Mucosa of descending colon (tissue), 3 donors: ENCODE measurements at regions not wholly inside any gene's neighbourhood (a gene's known extent, or its start where the extent isn't known, plus 50 kb on each side); places are given as distances from the start of the nearest gene placed in this dataset.

Source experiments
- ATAC-seq: fragments of 200-7000 bp; cut with Tn5 transposase; one replicate; pipeline ENCODE4 v1.9.1; 2020; ENCODE audit warnings: mild to moderate bottlenecking, moderate library complexity
- DNase-seq, 3 donors: peaks; one replicate each; pipeline ENCODE4 v3.0.0-alpha.2; 2020
- H3K36me3 ChIP-seq: fragments of 200-600 bp; one replicate; pipeline ENCODE4 v1.8.0; 2021; ENCODE audit warnings: low read depth, mild to moderate bottlenecking
- H3K4me1 ChIP-seq: fragments of 200-600 bp; one replicate; pipeline ENCODE4 v1.8.0; 2021; ENCODE audit warnings: low read depth, mild to moderate bottlenecking
- H3K4me3 ChIP-seq: fragments of 200-600 bp; one replicate; pipeline ENCODE4 v1.8.0; 2021; ENCODE audit warnings: mild to moderate bottlenecking
- H3K9me3 ChIP-seq: fragments of 200-600 bp; one replicate; pipeline ENCODE4 v1.8.0; 2021; ENCODE audit warnings: mild to moderate bottlenecking
- intact Hi-C, 2 donors: fragments of 100-400 bp; cut with DNase I in 1 of 2; cut with micrococcal nuclease in 1 of 2; formaldehyde crosslinking; loops; one replicate each; pipeline versions ENCODE4 v1.11.0 to v1.11.1; 2022; cut with DNase I, micrococcal nuclease
- TF ChIP-seq, protein P1 (sequence below): fragments of 200-600 bp; IDR thresholded peaks from one replicate; pipeline ENCODE4 v1.8.0; 2022; ENCODE audit warnings: antibody characterized with exemption, mild to moderate bottlenecking
- donor health status: DM: no; HTN: no; CAD: no; lungs with moderate emphysema.
- donor health status: DM: no; HTN: no; CAD: no.
- donor health status: DM: no; HTN: yes; CAD: no.

DNA sequence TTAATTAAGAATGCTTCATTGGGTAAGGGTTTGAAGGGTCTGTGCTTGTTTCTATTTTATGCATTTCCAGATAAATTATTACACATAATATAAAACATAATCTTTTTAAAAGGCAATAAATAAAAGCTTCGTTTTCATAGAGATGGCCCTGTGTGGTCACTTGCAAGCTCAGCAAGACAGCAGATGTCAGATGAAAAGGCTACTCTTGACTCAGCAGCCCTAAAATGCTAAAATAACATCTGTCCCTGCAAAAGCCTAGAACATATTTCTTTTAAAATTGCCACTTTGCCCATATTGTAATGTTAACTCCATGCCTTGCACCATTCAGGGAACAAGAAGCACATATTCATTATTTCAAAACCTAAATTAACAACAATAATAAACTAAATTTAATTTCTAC is 349.4 kb downstream of the CNTN3 start:
- intact Hi-C loops = no loop called here
- no peaks in the 10 kb centered on the region for H3K4me1 ChIP-seq
- H3K4me3 ChIP-seq = no peak overlapping the region
- H3K9me3 ChIP-seq = no peaks in the 10 kb centered on the region
- no peaks in the 10 kb centered on the region for H3K36me3 ChIP-seq
- ATAC-seq (no peak), DNase-seq (no peak)
- TF ChIP-seq, protein P1, sequence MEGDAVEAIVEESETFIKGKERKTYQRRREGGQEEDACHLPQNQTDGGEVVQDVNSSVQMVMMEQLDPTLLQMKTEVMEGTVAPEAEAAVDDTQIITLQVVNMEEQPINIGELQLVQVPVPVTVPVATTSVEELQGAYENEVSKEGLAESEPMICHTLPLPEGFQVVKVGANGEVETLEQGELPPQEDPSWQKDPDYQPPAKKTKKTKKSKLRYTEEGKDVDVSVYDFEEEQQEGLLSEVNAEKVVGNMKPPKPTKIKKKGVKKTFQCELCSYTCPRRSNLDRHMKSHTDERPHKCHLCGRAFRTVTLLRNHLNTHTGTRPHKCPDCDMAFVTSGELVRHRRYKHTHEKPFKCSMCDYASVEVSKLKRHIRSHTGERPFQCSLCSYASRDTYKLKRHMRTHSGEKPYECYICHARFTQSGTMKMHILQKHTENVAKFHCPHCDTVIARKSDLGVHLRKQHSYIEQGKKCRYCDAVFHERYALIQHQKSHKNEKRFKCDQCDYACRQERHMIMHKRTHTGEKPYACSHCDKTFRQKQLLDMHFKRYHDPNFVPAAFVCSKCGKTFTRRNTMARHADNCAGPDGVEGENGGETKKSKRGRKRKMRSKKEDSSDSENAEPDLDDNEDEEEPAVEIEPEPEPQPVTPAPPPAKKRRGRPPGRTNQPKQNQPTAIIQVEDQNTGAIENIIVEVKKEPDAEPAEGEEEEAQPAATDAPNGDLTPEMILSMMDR = no peak

DNA sequence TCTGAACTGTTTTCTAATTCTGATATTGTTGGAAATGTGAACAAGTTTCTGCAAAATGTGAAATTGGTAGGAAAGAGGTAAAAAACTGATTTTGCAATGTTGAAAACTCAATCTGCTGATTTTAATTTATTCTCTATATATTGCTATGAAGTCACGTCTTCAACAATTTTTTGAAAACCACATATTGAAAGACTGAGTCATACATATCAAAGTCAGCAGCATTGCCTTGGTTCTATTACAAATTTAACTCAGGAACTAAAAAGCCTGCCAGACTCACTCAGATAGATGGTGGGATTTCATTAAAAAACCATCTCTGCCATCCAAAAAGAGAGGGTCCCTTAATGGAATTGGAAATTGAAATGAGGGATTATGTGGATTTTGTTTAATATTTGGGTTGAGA is 351.4 kb downstream of the CNTN3 start:
- intact Hi-C loops = no loop called here

DNA sequence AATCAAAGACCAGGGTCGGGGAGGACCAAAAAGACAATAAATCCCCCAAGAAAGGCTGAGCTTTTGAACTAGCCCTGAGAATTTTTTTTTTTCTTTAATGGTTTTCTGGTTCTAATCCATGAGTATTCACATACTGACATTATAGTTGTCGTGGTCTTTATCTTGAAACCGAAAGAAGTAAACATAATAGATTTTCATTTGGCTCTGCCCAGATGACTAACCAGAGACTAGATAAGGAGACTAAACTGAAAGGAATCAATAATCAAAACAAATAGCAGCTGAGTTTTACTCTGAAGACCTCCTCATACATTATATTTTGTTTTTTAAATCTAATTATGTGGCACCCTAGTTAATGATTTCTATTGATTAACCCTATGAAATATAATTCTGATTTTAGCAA is 381.4 kb downstream of the CNTN3 start:
- Histone ChIP-seq H3K4me3 (no peak overlapping the region), H3K36me3 (no peaks in the 10 kb centered on the region), H3K4me1 (no peaks in the 10 kb centered on the region), H3K9me3 (no peaks in the 10 kb centered on the region)
- TF ChIP-seq, protein P1 = no peak
- DNase-seq (no peak), ATAC-seq (no peak)
- intact Hi-C loops = no loop called here

More for the DNA sequence above, 351.4 kb downstream of the CNTN3 start:
- Histone ChIP-seq H3K4me1 (no peaks in the 10 kb centered on the region), H3K36me3 (no peaks in the 10 kb centered on the region), H3K4me3 (no peak overlapping the region), H3K9me3 (no peaks in the 10 kb centered on the region)
- DNase-seq (no peak), ATAC-seq (no peak)
- TF ChIP-seq, protein P1 = no peak

DNA sequence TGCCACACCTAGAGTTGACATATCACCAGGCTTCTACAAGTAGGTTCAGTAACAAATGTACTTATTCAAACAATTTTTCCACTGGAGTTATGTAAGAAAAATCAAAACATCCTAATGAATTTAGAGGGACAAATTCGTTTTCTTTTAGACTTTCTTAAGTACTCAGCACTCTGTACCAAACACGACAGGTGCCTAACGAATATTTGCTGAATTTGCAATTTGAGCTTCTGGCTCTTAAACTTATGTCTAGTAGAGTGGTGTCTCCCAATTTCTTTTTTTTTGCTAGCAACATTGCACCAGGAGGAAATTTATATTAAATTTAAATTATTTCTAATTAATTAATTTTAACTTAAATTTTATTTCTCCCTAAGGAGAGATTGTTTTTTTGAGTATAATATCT is 397.0 kb downstream of the CNTN3 start:
- intact Hi-C loops = no loop called here
- TF ChIP-seq, protein P1 = no peak

DNA sequence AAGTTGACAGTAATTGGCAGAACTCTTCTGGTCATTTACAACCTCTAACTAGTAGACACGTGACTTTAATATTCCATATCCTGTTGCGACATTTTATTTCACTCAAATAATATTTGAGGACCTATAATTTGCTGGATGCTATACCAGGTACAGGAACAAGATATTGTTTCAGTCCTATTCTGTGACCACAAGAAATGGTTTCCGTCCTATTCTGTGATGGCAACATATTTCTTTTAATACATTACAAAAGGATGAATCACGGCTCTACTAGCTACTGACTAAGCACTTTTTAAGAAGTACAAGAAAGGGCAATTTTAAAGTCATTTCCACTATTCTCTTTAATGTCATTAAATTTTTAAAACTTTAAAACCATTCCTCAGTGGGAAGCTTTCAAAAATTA is 400.2 kb downstream of the CNTN3 start:
- H3K4me3 ChIP-seq = no peak overlapping the region
- H3K4me1 ChIP-seq = no peaks in the 10 kb centered on the region
- H3K9me3 ChIP-seq = no peaks in the 10 kb centered on the region
- no peaks in the 10 kb centered on the region for H3K36me3 ChIP-seq
- intact Hi-C loops = no loop called here
- ATAC-seq (no peak), DNase-seq (no peak)
- TF ChIP-seq, protein P1 = no peak

More for the DNA sequence above, 397.0 kb downstream of the CNTN3 start:
- no peak overlapping the region for H3K4me3 ChIP-seq
- no peaks in the 10 kb centered on the region for H3K9me3 ChIP-seq
- DNase-seq = no peak
- H3K36me3 ChIP-seq = no peaks in the 10 kb centered on the region
- no peak for ATAC-seq
- no peaks in the 10 kb centered on the region for H3K4me1 ChIP-seq

DNA sequence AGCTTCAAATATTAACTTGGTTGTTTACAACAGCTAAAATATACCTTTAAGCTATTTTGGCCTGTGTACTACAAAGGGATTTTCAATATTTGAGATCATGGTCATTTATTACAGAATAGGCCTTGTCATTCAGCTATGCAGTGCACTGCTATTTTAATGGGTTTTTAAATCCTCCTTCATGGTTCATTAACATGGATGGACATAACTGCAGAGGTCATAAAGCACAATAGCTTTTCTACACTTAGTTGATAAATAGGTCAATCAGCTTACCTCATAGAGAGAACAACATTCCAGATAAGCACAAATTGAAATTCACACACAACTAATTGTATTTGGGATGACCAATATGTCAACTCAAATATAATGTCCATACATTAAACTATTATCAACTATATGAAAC is 403.7 kb downstream of the CNTN3 start:
- ATAC-seq (no peak), DNase-seq (no peak)
- Histone ChIP-seq H3K9me3 (no peaks in the 10 kb centered on the region), H3K4me3 (no peak overlapping the region), H3K4me1 (no peaks in the 10 kb centered on the region), H3K36me3 (no peaks in the 10 kb centered on the region)
- intact Hi-C loops = no loop called here
- TF ChIP-seq, protein P1 = no peak
